GM21423 (cell line): ENCODE measurements at regions not wholly inside any gene's neighbourhood (a gene's known extent, or its start where the extent isn't known, plus 50 kb on each side); places are given as distances from the start of the nearest gene placed in this dataset.
A peak's percentile ranks its signal among the peaks of the same experiment; 100 is the strongest.
"Not testable (repeated sequence)": the region's sequence is repeated elsewhere in the genome, so short reads cannot be mapped to it uniquely, and the experiment has no call there.

ENCODE experiments used
- ATAC-seq: cut with Tn5 transposase; IDR thresholded peaks from one replicate; pipeline ENCODE4 v1.9.1; 2021; ENCODE audit warnings: mild to moderate bottlenecking, moderate library complexity; ENCODE audit not compliant: unreplicated experiment

- no peak for ATAC-seq
Observed at GRCh38 chr9:12989669-12990068, 214.8 kb downstream of the LURAP1L start.

- ATAC-seq = no peak
Observed at GRCh38 chr9:12993466-12993865, 218.6 kb downstream of the LURAP1L start.

GRCh38 chr9:12997009-12997408 is 222.2 kb downstream of the LURAP1L start:
- ATAC-seq = no peak

- no peak for ATAC-seq
Observed at GRCh38 chr9:13001989-13002580, 227.3 kb downstream of the LURAP1L start.

DNA sequence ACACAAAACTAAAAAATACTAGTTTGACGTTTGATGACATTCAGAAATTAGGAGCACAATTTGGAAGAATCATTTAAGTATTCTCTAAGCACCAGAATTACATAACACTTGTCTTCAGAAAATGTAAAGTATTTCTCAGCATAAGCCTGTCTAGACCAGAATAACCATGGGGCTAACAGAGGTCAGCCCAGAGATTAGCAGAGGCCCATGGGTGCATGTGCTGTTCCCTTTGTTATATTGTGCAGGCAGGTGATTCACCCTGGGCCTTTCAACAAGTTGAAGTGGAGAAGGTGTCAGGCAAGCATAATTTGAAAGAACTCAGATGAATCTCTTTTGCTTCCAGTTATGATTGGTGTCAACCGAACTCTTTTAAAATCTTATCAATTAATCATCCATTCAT is 227.9 kb downstream of the LURAP1L start:
- no peak for ATAC-seq

GRCh38 chr9:13009871-13010270 is 235.1 kb downstream of the LURAP1L start:
- ATAC-seq = no peak

DNA sequence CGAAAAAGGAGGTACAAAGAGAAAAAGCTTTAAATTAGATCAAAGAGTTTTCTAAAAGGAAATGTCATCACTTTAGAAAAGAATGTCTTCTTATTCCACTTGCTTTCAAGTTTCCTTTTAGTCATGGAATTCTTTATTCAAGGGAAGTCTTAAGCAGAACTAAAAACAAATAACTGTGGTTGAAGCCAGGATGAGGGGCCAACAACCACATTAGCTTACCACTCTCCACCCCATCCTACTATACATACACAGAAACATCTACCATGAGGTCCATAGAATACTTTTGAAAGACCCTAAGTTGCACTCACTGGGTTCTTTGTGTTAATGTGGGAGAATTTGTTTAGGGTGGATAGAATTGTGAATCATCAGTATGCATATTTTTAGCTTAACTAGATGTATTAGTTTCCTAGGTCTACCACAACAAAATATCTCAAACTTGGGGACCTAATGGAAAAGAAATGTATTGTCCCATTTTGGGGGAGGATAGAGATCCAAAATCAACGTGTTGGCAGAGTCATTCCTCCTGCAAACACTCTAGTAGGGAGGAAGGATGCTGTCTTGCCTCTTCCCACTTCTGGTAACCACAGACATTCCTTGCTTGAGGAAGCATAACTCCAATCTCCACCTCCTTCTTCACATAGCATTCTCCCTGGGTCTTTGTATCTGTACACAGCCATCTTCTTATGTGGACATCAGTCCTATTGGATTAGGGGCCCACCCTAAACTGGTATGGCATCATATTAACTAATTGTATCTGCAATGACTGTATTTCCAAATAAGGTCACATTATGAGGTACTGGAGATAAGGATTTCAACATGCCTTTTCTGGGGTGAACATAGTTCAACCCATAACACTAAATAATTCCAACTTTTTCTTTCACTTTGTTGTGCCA is 239.4 kb downstream of the LURAP1L start:
- no peak for ATAC-seq

DNA sequence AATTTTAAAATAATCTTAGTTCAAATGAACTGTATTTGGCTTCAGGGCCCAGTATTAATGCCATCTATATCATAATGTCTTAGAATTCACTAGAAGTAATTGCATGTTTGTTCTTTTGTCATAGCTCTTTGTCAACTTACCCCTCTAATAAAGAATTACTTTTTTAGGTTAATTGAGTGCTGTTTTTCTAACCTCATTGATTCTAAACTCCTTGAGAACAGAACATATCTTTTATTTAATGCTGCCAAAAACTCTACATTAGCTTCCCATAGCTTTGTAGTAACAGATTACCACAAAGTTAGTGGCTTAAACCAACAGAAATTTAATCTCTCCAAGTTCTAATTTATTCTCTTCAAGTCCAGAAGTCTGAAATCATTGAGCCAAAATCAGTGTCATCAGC is 242.4 kb downstream of the LURAP1L start:
- ATAC-seq = no peak

DNA sequence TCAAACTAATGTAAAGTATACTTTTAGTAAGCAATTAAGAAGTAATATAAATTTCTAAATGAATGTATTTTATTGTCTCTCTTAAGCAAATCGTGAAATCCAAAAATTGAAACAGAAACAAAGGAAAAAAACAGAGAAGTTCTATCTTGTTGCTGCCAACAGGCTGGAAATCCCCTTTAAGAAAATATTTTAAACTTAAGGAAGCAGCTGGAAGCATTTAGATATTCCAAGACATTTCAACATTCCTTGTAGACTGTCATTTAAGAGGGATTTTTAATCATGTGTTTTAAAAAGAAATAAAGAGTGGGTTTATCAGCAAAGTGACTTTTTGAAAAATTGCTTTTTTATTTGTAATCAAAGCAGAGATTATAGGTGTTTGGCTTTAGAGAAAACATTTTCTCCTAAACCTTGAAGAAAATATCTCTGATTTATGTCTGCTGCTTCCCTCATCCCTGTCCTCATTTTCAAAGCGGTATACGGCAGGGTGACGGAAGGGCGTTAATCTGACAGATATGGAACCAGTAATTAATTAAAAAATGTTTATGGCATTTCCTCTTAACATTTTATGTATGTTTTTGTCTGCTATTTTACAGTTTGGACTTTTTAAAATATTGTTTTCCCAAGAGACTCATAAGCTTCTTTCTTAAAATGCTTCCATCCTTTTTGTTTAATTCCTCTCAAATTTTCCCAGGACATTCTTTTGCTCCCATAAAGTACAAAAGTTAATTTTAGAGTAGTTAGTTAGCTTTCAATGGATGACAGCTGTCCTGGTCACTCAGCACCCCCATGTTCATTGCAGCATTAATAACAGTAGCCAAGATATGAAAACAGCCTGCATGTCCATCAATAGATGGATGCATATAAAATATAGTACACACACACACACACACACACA is 245.6 kb downstream of the LURAP1L start:
- ATAC-seq = no peak

- ATAC-seq = no peak
Observed at GRCh38 chr9:13022756-13023155, 247.9 kb downstream of the LURAP1L start.

DNA sequence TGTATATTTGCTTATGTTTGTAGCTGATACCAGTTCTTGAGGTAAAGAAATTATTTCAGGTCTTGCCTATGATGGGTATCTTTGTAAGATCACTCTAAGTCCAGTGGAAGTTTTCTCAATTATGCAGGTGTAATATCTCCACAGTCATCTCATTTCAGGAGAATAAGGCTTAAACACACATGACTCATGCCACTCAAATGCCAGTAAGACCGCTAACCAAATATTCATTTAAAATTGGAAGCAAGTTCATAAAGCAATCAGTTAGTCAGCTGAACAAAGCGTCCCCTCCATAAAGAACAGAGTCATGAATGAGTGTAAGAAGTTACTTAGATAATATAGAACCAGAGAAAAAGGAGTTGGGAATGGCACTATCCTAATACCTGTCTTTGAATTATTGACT is 248.7 kb downstream of the LURAP1L start:
- no peak for ATAC-seq

GRCh38 chr9:13026956-13027355 is 252.1 kb downstream of the LURAP1L start:
- ATAC-seq = no peak

DNA sequence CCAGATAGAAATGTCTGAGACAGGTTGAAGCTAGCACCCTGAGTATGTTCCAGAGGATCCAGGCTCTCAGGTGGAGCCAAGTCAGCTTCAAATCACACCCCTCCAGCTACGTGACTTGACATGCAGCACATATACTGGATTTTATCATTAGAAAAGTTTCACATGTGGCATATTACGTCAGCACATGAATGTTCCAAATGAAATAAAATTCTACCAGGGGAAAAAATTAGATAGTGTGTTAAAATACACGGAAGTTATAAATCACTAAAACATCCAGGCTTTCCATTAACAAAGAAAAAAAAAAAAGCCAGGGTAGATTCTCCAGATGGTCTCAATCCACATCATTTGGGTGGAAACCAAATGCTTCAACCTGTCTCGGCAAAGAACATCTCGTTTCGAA is 251.6 kb downstream of the MPDZ start:
- ATAC-seq = no peak

DNA sequence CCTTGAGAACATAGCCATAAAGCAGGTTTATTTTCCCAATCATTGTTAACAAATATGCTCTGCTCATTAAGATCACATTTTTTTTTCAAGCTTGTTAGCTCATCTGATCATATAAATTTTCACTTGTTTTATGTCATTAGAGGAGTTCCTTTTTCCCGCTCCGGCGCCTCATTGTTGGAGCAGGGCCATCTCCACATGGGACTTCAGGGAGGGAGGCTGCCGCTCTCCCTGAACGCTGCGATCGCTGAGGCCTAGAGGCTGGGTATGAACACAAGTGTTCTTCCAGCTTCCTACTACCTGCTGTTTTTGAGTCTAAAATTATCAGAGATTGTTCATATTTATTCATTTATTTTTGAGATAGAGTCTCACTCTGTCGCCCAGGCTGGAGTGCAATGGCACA is 246.9 kb downstream of the MPDZ start:
- no peak for ATAC-seq

DNA sequence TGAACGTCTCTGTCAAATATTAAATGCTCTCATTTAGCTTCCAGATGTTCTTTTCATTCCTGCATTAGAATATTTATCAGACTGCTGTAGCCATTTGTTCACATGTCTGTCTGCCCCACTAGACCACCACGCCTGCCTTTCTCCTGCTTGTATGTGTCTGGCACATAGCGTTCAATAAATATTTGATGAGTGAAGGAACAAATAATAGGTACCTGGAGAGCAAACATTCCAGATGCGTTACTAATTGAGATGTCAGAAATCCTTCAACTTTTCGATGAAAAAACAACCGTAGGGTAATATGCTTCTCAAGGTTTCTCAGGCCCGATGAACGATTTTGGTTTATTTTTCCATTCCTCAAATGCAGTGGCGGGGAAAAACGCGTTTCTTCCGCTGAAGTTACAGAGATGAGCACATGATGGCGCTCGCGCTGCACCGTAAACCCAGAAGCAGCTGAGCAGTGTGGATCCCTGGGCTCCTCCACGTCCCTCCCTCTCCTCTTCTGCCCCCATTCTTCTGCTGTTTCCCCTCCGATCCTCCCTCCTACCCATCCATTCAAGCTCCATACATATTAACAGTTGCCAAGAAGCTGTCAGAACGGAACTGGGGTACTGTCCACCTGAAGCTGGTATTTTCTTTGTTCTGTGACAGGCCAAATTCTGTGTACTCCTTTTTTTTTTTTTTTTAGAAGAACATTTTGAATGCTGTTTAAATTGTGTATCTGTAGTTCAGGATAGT is 245.4 kb downstream of the MPDZ start:
- peak; percentile 65 for ATAC-seq

GRCh38 chr9:13034694-13035002 is 244.8 kb downstream of the MPDZ start:
- ATAC-seq = no peak

DNA sequence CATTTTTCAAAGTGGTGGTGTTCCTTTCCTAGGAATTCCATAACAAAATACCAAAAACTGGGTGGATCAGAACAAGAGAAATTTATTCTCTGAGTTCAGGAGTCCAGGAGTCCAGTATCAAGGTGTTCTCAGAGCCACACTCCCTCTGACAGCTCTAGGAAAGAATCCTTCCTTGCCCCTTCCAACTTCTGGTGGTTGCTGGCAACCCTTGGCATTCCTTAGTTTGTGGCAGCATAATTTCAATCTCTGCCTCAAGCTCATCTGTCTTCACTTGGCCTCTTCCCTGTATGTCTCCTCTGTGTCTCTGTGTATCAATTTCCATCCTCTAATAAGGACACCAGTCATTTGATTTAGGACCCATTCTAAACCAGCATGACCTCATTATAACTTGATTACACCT is 243.7 kb downstream of the MPDZ start:
- ATAC-seq = no peak

GRCh38 chr9:13037808-13038207 is 241.7 kb downstream of the MPDZ start:
- not testable (repeated sequence) for ATAC-seq

DNA sequence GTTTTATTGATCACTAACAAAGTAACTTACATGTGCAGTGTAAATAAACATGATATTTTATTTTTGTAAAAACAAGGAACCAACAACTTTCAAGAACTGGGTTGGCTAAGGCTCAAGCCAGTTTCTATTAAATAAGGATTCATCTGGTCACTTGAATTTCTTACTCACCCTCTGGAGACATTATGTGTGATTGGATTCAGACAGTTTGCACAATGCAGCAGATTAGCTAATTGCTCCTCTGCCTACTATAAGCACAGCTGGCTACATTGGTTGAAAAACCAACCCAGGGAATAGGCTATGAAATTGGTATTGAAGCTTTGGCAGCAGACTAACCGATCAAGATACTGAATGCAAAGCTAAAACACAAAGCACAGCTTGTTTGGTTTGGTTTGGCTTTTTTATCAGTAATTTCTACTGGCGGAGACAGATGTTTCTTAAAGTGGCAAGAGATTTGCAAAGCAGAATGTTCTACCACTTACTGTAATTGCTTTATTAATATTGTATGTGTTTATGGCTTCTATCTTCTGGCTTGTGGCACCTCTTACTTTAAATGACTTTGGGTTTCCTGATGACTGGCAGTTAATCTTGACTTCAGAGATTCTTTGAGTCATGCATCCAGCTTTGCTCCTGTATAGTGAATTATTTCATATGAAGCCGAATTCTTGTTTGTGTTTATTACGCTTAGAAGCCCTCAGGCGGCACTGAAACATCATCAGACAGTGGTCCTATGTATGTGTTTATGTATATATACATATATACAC is 231.5 kb downstream of the MPDZ start:
- ATAC-seq = no peak

- no peak for ATAC-seq
Observed at GRCh38 chr9:13049223-13049622, 230.3 kb downstream of the MPDZ start.
